ENCODE measurements at regions not wholly inside any gene's neighbourhood (a gene's known extent, or its start where the extent isn't known, plus 50 kb on each side); places are given as distances from the start of the nearest gene placed in this dataset.
"Not testable (repeated sequence)": the region's sequence is repeated elsewhere in the genome, so short reads cannot be mapped to it uniquely, and the experiment has no call there.

DNA sequence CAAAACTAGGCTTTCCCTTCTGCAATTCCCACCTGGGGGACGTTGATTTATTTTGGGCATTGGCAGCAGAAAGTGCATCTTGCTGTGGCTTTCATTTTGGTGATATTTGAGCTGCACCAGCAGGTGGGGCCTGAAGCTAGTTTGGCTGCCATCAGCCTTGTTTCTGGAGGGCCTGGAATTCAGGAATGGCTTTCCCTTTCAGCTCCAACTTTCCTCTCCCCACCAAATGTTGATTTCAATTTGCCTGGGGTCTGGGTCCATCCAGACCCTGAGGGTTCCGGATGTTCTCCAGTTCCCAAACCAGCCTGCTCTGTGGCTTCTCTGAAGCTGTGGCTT is 640.4 kb downstream of the TYW1 start:
- no peak for DNase-seq

DNA sequence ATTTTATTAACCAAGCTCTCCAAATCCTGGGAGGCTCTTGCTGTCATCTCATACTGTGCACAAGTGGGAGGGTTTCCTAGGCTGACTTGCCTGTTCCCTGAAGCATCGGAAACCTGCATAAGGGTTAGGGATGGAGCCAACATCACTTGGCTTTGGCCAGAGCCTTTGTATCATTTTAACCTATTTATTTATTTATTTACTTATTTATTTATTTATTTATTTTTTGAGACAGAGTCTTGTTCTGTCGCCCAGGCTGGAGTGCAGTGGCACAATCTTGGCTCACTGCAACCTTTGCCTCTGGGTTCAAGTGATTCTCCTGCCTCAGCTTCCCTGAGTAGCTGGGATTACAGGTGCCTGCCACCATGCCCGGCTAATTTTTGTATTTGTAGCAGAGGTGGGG is 645.9 kb downstream of the TYW1 start:
- in situ Hi-C loops (cut with MboI; ENCODE audit: low pct_unique_long_range_greater_than_20kb, low sequenced_read_pairs); DNase-seq: not testable (repeated sequence)

More for the DNA sequence above, 640.4 kb downstream of the TYW1 start:
- in situ Hi-C loops (cut with MboI; ENCODE audit: low pct_unique_long_range_greater_than_20kb, low sequenced_read_pairs): no loop called here

DNA sequence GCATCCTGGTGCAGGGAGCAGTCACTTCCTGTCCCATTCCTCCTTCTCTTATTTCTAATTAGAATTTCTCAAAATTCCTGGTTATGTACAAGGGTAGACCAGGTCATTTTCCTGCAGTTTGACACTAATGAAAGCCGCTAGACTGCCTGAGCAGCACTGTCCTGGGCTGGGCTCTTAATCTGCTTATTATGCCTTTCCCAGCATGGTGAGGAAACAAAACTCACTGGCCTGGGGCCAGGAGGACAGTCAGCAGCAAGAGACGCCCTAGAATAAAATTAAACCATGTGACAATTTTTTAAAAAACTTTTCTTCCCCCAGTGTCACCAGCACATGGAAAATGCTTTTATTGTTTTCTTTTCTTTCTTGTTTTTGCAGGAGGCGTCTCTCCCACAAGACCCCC is 647.5 kb downstream of the TYW1 start:
- in situ Hi-C loops (cut with MboI; ENCODE audit: low pct_unique_long_range_greater_than_20kb, low sequenced_read_pairs): no loop called here
- DNase-seq: no peak

DNA sequence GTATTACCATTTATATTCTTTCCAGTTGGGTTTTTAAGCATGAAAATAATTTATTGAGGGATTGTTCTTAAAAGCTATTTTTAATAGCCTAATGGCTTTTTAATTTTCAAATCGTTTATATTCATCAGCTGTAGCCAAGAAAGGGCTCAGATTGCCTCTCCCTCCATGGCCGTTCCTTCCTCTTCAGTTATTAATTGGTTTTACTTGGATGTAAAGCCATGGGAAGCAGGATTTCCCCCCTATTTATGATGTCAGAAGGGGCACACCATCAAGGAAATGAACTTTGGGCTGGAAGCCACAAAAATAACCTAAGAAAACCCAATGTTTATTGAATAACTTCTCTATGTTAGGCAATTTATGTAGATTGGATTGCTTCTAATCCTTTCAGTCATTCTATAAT is 656.3 kb downstream of the TYW1 start:
- no peak for DNase-seq
- in situ Hi-C loops (cut with MboI; ENCODE audit: low pct_unique_long_range_greater_than_20kb, low sequenced_read_pairs): no loop called here

DNA sequence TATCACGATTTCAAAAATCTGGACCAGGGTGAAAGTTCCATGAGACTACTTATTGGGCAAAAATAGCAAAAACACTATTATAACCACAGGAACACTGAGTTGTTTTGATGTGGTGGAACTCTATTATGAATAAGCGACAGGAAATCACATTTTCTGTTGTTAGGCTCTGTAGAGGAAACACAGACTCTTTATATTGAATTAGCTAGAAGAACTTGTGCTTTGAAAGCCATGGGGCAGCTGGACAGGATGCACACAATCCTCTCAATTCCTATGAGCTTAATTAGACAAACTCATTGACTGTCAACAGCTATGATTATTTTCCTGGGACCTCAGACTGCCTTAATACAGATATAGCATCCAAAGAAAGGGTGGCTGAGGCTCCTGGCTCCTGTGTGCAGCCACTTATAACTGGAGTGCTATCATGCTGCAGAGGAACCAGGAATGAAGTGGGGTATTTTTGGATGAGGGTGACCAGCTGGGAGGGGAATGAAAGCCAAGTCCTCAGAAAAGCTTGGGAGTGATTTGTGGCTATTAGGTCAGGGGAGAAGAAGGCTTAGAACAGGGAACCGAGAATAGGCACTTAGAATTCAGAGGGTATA is 657.3 kb downstream of the TYW1 start:
- no peak for DNase-seq
- in situ Hi-C loops (cut with MboI; ENCODE audit: low pct_unique_long_range_greater_than_20kb, low sequenced_read_pairs): no loop called here

DNA sequence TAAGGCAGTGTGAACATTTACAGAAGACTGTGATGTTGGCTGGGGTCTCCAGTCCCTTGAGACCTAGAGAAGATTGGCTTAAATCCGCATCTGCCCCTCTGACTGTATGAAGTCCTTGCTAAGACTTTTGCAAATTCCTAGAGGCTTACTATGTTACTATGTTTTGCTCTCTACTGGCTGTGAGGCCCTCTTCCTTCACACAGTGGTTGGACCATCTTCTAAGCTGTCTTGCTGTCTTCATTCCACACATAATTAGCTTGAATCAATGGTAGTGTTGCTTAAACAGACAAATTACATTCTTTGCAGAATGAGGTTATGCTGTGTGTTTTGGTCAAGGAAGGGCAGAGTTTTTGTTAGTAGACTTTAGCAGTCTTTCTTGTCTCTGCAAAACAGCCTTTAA is 658.0 kb downstream of the TYW1 start:
- no peak for DNase-seq
- in situ Hi-C loops (cut with MboI; ENCODE audit: low pct_unique_long_range_greater_than_20kb, low sequenced_read_pairs): no loop called here

DNA sequence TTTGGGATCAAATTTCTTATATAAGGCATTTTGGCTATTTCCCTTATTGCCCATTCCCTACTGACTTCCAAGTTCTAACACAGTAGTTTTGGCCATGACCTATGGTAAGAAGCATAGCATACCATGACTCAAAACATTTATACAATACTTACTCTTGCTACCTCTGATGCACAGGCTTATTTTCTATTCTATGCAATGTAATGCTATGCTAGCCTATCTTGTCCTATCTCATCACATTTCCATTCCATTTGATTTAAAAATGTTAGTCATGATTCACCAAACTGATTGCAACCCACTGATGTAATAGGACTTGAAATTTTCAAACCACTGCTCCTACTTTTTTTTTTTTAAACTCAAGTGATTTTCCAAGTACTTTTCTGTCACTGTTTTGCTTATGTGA is 658.5 kb downstream of the TYW1 start:
- in situ Hi-C loops (cut with MboI; ENCODE audit: low pct_unique_long_range_greater_than_20kb, low sequenced_read_pairs): no loop called here
- DNase-seq: no peak

DNA sequence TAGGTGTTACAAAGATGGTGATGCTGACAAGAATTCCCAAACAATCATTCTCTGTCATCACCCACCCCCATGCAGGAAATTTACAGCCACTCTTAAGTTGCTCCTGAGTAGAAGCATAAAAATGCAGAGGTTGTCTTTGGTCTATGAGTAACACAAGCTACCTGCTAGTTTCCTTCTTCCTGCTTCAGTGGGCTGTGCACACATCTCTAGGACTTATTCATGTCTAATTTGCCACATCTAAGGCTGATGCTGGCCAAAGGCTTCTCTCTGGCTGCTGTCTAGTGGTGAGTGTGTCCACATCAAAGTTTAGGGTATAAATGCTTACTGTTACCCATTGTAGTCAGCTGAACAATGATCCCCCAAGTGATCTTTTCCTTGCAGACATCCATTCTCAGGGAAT is 662.5 kb downstream of the TYW1 start:
- DNase-seq: no peak
- in situ Hi-C loops (cut with MboI; ENCODE audit: low pct_unique_long_range_greater_than_20kb, low sequenced_read_pairs): no loop called here

DNA sequence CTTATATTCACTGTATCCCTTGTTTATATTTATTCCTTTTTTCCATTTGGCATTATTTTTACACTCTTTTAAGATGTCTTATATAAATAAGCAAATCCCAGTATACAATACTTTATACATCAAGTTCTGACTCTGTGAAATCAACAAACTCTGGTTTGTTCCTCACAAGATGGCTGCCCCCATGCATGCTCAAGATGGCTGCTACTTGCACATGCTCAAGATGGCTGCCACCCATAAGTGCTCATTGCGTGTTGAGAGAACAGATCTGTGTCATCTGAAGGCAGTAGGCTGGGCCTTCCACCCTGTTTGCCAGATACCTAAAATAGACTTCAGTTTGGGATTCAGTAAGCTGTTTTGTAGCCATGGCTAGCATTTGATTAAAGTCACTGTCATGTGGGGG is 666.2 kb downstream of the TYW1 start:
- DNase-seq: no peak
- in situ Hi-C loops (cut with MboI; ENCODE audit: low pct_unique_long_range_greater_than_20kb, low sequenced_read_pairs): no loop called here

DNA sequence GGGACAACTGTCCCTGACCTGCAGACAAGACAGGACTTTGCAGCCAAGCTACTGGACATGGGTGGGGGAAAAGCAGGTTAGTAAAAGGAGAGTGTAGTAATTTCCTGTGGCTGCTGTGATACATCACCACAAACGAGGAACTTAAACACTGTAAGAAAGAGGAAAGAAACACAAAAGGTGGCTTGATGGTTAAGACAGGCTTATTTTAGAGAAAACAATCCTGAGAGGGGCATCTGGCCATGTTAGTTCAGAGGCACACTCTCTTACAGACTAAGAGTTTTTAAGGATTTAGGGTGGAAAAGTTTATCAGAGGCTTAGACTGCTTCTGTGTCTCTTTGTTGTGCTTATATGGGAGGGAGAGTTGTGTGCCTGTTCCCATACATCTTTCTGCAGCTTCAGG is 667.0 kb downstream of the TYW1 start:
- no peak for DNase-seq
- in situ Hi-C loops (cut with MboI; ENCODE audit: low pct_unique_long_range_greater_than_20kb, low sequenced_read_pairs): no loop called here

DNA sequence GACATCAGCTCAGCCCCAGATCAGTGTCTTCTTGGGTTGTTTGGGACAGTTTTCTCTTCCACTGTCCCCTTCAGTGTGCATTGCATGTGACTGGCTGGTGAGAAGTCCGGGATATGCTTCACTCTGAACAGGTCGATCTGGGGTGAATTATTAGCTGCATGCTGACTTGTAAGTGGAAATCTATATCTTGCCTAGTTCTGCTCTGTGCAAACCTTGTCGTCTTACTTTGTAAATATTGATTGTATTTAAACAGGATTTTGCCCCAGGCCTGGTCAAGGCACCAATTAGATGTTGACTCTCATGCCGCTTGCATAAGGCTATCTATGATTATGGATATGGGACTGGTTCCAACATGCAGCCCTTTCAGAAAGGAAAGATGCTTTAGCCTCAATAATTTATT is 669.7 kb downstream of the TYW1 start:
- DNase-seq; in situ Hi-C loops (cut with MboI; ENCODE audit: low pct_unique_long_range_greater_than_20kb, low sequenced_read_pairs): not testable (repeated sequence)

DNA sequence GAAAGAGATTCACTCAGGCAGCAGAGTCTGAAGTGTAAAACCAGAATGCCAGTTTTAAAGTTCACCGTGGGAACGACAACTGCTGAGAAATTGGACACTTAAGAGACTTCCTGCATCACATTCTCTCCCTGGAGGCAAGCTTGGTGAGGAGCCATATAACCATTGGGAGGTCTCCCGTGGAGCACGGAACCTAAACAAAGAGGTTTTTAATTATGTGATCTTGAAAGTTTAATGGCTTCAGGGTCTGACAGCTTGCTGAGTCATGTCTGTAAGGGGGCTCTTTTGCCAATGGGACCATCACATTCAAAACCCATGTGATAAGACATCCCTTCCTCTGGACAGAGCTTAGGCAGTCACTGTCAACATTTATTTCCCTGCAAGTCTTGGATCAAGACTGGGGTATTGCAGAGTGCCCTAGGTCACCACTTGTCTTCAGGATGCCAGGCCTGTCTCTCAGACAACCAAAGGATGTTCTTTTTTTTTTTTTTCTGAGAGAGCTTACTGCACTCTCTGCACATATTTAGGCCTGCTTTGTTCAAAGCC is 674.4 kb downstream of the TYW1 start:
- DNase-seq: no peak

DNA sequence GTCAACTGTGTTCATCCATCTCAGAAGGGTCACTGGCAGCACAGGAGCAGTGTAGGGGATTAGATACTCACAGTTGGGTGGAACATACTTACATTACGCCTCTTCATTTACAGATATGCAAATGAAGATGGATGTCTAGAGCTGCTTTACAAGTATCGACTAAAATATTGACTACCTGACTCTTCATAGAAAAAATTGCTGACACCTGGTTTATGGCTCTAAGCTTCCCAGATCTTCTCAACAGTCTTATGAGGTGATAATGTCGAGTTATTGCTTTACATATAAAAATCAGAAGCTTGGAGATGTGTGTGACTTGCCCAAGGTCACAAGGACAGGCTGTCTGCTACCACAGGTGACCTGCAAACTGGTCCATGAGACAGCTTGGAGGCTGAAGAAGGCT is 677.2 kb downstream of the TYW1 start:
- no peak for DNase-seq
- in situ Hi-C loops (cut with MboI; ENCODE audit: low pct_unique_long_range_greater_than_20kb, low sequenced_read_pairs): no loop called here

More for the DNA sequence above, 674.4 kb downstream of the TYW1 start:
- in situ Hi-C loops (cut with MboI; ENCODE audit: low pct_unique_long_range_greater_than_20kb, low sequenced_read_pairs): no loop called here

DNA sequence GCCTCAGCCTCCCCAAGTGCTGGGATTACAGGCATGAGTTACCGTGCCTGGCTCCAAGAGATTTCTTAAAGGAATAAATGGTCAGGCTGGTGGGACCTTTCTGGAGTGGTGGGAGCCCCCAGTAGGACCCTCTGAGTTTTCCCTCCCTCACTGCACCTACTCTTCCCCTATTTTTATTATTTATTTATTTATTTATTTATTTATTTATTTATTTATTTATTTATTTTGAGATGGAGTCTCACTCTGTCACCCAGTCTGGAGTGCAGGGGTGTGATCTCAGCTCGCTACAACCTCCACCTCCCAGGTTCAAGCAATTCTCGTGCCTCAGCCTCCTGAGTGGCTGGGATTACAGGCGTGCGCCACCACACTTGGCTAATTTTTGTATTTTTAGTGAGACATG is 678.2 kb downstream of the TYW1 start:
- in situ Hi-C loops (cut with MboI; ENCODE audit: low pct_unique_long_range_greater_than_20kb, low sequenced_read_pairs); DNase-seq: not testable (repeated sequence)

DNA sequence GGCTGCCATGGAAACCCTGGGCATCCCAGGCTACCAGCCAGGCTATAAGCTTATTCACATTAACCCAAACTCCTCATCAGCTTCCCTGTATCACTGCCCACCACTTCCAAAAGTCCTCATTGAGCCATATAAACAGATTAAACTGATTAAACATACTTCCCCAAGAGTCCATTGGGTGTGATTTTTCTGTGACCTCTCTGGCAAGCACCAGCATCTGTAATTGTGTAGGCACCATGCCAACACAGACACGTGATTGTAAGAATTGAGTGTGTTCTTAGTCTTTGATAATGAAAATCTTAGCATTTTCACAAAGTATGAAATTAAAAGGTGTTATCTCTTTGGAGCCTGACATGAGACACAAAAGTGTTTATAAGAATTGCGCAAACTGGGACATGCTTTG is 679.3 kb downstream of the TYW1 start:
- in situ Hi-C loops (cut with MboI; ENCODE audit: low pct_unique_long_range_greater_than_20kb, low sequenced_read_pairs): no loop called here
- DNase-seq: no peak

DNA sequence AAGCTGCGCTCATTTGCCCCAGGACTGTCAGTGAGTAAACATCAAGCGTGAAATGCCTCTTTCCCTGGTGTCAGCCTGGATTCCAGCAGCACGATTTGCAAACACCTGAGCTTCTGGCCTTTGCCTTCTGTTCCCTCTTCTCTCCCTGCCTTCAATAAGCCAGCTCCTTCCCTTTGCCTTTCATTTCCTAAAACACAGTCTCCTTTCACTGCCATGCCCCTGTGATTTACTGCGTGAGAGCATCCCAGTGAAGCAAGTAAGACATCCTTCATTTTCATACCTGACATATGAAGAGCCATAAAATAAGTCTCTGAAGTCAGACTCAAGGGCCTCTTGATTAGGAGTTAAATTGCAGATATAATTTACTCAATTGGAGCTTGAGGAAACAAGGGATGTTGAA is 681.8 kb downstream of the TYW1 start:
- in situ Hi-C loops (cut with MboI; ENCODE audit: low pct_unique_long_range_greater_than_20kb, low sequenced_read_pairs): no loop called here
- DNase-seq: no peak

DNA sequence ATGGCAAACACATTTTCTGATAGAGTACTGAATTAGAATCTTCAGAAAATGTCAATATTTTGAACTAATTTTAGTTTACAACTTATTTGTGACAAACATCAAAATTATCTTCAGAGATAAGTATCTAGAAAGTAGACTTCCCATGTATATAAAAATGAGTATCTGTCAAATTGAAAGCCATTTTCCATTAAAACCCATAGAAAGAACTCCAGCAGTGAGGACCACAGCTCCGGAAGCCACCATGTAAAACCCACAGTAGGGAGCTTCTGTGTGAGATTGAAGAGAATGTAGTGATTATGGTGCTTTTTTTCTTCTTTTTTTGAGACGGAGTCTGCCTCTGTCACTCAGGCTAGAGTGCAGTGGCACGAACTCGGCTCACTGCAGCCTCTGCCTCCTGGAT is 687.0 kb downstream of the TYW1 start:
- in situ Hi-C loops (cut with MboI; ENCODE audit: low pct_unique_long_range_greater_than_20kb, low sequenced_read_pairs): no loop called here

DNA sequence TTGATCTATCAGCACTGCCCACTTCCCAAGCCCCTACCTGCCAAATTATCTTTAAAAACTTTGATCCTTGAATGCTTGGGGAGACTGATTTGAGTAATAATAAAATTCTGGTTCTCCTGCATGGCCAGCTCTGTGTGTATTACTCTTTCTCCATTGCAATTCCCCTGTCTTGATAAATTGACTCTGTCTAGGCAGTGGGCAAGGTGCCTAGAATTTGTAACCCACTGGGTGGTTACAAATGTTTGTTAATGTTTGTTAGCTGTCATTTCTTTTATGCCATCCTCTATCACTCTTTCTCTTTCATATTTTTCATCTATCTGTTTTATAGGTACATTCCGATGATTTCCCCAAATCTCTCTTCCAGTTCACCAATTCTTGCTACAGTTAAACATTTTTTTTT is 694.1 kb downstream of the TYW1 start:
- in situ Hi-C loops (cut with MboI; ENCODE audit: low pct_unique_long_range_greater_than_20kb, low sequenced_read_pairs): no loop called here
- DNase-seq: no peak

More for the DNA sequence above, 687.0 kb downstream of the TYW1 start:
- no peak for DNase-seq

DNA sequence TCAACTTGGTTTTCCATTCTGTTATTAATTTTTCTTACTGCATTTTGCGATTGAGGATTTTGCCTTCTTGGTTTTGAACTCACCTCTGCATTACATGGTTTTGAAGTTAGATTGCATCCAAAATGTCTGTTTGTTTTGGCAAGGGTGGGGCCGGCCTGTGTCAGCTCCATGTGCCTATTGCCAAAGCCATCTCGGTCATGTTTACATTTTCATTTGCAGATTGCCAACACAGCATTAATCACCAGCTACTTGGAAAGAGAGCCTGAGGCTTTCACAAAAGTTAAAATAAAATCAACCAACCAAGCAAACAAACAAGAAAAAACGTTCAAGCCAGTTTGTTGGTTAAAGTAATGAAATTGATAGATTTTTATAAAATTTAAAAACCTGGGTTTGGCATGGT is 695.8 kb downstream of the TYW1 start:
- in situ Hi-C loops (cut with MboI; ENCODE audit: low pct_unique_long_range_greater_than_20kb, low sequenced_read_pairs): no loop called here
- DNase-seq: no peak

DNA sequence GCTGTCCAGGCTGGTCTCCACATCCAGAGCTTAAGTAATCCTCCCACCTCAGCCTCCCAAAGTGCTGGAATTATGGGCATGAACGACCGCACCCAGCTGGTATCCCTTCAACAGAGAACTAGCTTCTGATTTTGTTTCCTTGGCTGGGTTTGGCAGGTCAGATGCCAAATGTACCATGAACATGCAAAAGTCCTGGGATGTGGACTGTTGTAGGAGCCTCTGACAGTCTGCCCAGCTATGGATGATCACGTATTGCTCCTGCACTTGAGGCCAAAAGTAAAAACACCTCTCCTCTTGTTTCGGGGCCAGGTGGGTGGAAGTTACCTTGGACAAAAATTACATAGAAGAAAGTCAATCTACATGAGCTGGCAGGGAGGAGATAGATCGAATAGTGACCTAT is 699.5 kb downstream of the TYW1 start:
- DNase-seq: no peak

DNA sequence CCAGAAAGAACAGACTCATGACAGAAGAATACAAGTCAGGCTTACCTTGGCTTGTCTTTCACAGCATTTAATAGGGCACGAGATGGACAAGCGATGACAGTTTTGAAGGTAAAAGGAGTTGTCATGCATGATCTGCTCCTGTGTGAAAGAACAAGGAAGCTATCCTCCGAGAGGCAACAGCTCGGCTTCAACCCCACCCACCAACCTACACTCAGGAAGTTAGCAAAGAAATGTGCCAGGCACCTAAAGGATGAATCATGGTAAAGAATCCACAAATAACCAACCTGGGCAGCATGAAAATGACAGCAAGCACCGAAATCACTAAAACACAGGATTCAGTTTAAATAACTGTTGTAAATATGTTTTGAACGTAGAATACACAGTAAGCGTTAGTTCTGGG is 700.2 kb downstream of the TYW1 start:
- in situ Hi-C loops (cut with MboI; ENCODE audit: low pct_unique_long_range_greater_than_20kb, low sequenced_read_pairs): no loop called here
- no peak for DNase-seq

More for the DNA sequence above, 699.5 kb downstream of the TYW1 start:
- in situ Hi-C loops (cut with MboI; ENCODE audit: low pct_unique_long_range_greater_than_20kb, low sequenced_read_pairs): no loop called here

DNA sequence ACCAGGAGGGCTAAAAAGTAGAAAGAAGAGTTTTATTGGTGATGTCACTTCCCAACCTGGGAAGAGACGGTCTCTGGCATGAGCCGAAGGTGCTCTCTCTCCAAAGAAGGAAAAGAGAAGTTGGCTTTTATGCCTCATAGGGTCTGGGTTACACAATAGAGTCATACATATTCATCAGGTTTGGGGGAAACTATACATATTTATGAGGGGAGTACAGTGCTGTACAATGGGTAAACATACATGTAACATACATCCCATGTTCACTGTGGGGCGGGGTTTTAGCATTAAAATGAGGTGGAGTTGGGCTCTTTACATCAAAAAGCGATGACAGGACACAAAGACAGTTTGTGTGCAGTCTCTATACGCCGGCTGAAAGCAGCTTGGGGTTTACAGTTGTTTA is 701.7 kb downstream of the TYW1 start:
- DNase-seq: no peak

More for the DNA sequence above, 701.7 kb downstream of the TYW1 start:
- in situ Hi-C loops (cut with MboI; ENCODE audit: low pct_unique_long_range_greater_than_20kb, low sequenced_read_pairs): no loop called here

All from KBM-7 (cell line).